ENCODE measurements at regions not wholly inside any gene's neighbourhood (a gene's known extent, or its start where the extent isn't known, plus 50 kb on each side); places are given as distances from the start of the nearest gene placed in this dataset.
"Not testable (repeated sequence)": the region's sequence is repeated elsewhere in the genome, so short reads cannot be mapped to it uniquely, and the experiment has no call there.

DNA sequence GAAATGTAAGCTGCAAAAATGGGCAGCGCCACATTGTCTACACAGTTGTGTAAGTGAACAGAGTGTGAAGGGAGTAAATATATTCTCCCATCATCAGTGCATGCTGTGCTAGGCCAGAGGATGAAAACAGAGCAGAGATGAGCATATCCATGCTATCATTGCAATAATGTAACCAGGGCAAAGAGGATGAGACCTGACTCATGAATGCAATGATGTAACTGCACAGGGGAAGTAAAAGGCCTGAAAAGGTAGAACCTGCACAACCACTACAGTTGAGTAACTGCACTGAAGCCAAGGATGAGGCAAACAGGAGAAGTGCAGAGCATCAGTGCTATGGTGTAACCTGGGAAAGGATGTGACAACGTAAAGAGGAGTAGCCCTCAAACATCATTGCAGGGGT lies 220.4 kb upstream of the FAM47C start:
- no peak overlapping the region for H3K4me3 Mint-ChIP-seq
- no peaks in the 10 kb centered on the region for H3K36me3 Mint-ChIP-seq
- no peaks in the 10 kb centered on the region for H3K4me1 Mint-ChIP-seq
- POLR2A ChIA-PET, result no interaction called here
- H3K27ac Mint-ChIP-seq, result no peak overlapping the region
- DNase-seq, result no peak
- H3K9me3 Mint-ChIP-seq, result no peaks in the 10 kb centered on the region
- H3K27me3 Mint-ChIP-seq, result no peaks in the 10 kb centered on the region
- no peak for ATAC-seq

DNA sequence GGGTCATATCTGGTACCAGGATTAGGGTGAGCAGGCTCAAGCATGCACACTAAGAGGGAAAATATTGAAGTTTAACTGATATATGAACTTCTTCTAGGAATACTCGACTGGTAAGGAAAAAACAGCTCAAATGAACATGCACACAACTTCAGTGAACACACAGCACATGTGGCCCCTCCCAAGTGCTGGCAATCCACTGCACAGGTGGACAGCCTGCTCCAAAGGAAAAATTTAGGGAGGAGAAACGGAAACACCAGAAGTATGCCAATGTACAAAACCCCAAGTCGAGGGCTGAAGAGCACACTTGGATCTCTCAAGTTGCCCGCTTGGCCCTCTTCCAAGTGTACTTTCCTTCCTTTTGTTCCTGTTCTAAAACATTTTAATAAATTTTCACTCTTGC lies 205.0 kb upstream of the FAM47C start:
- H3K27me3 Mint-ChIP-seq, result no peaks in the 10 kb centered on the region
- POLR2A ChIA-PET, result no interaction called here
- H3K27ac Mint-ChIP-seq, result no peak overlapping the region
- no peaks in the 10 kb centered on the region for H3K4me1 Mint-ChIP-seq
- peaks cover 0 to 3% (median 0%) of the 10 kb centered on the region in 9 donors for H3K9me3 Mint-ChIP-seq
- H3K36me3 Mint-ChIP-seq, result no peaks in the 10 kb centered on the region
- no peak for DNase-seq
- no peak overlapping the region for H3K4me3 Mint-ChIP-seq
- ATAC-seq, result no peak

DNA sequence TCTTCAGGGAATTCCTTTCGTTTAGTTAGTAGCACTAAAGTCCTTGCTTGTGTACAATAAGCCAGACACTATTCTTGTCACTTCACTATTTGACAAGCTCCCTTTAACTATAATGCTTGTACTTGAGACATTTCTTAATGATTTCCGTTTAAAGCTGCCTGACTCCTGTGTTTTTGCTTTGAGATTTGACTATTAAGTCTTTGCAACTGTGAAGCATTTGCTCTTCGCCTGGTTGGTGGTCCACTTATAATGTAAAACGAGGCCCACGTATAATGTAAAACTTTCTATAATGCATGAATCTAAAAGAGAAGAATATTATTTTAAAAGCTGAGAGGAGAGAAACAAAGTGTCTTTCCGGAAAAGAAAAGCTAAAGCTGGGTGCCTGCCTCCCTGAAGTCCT lies 204.1 kb upstream of the FAM47C start:
- H3K9me3 Mint-ChIP-seq, result peaks cover 0 to 3% (median 0%) of the 10 kb centered on the region in 9 donors
- DNase-seq (no peak), ATAC-seq (no peak)
- no peaks in the 10 kb centered on the region for H3K27me3 Mint-ChIP-seq
- no peaks in the 10 kb centered on the region for H3K4me1 Mint-ChIP-seq
- no peak overlapping the region for H3K27ac Mint-ChIP-seq
- POLR2A ChIA-PET, result no interaction called here
- no peak overlapping the region for H3K4me3 Mint-ChIP-seq
- no peaks in the 10 kb centered on the region for H3K36me3 Mint-ChIP-seq

DNA sequence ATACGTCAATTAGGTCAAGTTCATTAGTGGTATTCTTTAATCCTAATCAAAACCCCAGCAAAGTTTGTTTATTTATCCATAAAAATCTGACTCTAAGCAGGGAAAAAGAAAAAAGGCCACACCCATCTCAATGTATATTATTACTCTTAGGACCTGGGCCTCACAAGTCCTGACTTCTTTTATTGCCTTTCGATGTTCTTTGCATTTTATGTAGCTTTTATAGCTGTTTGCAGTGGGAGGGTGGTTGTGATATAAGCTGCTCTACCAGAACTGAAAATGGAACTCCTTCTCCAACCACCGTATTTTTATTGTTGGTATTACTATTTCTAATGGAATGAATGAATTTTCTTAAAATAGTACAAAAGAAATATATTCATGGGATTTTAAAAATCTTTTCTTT lies 163.3 kb upstream of the FAM47C start:
- peaks cover 0 to 2% (median 0%) of the 10 kb centered on the region in 9 donors for H3K9me3 Mint-ChIP-seq
- POLR2A ChIA-PET, result no interaction called here
- H3K36me3 Mint-ChIP-seq, result no peaks in the 10 kb centered on the region
- no peaks in the 10 kb centered on the region for H3K27me3 Mint-ChIP-seq
- no peak overlapping the region for H3K4me3 Mint-ChIP-seq
- ATAC-seq (no peak), DNase-seq (no peak)
- H3K27ac Mint-ChIP-seq, result no peak overlapping the region
- no peaks in the 10 kb centered on the region for H3K4me1 Mint-ChIP-seq

DNA sequence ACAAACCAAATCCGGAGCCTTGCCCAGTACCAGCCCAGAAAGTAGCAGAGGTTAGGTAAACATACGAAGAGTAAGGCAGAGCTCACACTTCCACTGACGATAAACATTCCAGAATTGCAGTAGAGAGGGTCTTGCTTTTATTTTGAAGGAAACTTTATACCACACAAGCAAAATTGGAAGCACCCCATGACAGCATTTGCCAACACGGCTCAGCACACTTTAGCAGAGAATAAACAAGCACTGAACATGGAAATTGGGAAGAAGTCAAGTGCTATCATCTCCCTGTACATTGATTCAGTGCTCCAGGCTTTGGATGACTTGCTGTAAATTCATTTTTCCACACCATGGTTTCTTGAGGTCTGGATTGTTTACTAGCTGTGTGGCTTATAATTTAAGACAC lies 160.7 kb upstream of the FAM47C start:
- no peak for DNase-seq

DNA sequence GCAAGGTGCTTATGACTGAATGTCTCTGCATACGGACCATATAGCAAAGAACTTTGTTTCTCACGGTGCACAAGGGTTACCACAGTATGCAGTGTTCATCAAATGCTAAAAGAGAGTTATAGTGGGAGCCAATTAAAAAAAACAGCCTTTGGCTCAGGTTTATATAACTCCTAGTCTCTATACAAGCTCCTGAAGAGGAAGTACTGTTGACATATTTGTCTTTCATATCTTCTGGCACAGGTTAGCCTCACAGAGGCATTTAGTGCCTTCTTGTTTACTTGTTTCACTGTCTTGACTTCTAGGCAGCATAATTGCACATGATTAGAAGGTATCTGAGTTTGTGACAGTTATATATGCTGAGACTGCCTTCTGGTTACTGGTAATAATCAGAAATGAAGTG lies 158.8 kb upstream of the FAM47C start:
- Mint-ChIP-seq H3K4me3 (no peak overlapping the region), H3K9me3 (peaks cover 0 to 2% (median 0%) of the 10 kb centered on the region in 9 donors), H3K27me3 (no peaks in the 10 kb centered on the region), H3K27ac (no peak overlapping the region), H3K4me1 (no peaks in the 10 kb centered on the region), H3K36me3 (no peaks in the 10 kb centered on the region)
- no peak for DNase-seq
- POLR2A ChIA-PET, result no interaction called here
- ATAC-seq, result no peak

More for the DNA sequence above, 160.7 kb upstream of the FAM47C start:
- Mint-ChIP-seq H3K4me3 (no peak overlapping the region), H3K36me3 (no peaks in the 10 kb centered on the region), H3K27me3 (no peaks in the 10 kb centered on the region), H3K4me1 (no peaks in the 10 kb centered on the region), H3K27ac (no peak overlapping the region), H3K9me3 (peaks cover 0 to 2% (median 0%) of the 10 kb centered on the region in 9 donors)
- ATAC-seq, result no peak
- POLR2A ChIA-PET, result no interaction called here

DNA sequence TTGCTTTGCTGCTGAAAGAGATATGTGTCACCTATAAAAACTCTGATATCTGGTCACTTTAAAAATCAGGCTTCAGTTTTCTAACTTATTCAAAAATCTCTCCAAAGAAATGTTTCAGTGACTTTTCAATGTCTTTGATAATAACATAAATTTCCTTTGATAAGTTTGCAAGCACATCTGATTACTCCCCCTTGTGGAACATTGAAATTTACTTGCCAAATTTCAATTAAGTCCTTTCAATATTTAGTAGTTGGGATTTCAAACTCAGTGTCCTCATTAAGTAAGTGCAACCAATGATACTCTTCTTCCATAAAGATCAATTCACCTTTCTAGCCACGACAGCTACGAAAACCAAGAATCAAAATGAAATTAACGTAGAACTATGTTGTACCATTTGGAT lies 151.3 kb upstream of the FAM47C start:
- no peak for ATAC-seq
- Mint-ChIP-seq H3K4me3 (no peak overlapping the region), H3K4me1 (no peaks in the 10 kb centered on the region), H3K27me3 (peaks cover 0 to 3% (median 1%) of the 10 kb centered on the region in 5 donors), H3K9me3 (no peaks in the 10 kb centered on the region), H3K36me3 (no peaks in the 10 kb centered on the region), H3K27ac (no peak overlapping the region)
- DNase-seq, result no peak
- POLR2A ChIA-PET, result no interaction called here

DNA sequence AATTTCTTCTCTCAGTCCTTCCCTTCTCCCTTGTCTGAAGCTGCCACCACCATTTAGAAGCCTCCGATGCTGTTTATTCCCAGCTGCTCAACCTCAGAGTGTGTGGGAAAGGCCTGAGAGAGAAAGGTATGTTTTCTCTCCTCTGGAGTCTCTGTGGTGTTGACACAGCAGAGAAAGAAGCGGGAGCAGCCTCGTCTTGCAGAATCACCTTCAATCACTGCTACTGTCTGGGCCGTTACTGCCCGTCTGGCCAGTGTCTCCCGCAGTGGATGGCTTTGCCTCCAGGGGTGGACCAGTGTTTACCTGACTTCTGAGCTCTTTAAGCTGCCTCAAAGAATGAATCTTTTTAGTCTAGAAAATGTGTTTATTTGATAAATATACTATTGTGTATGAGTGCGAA lies 148.9 kb upstream of the FAM47C start:
- Mint-ChIP-seq H3K4me3 (no peak overlapping the region), H3K4me1 (no peaks in the 10 kb centered on the region), H3K9me3 (no peaks in the 10 kb centered on the region), H3K36me3 (no peaks in the 10 kb centered on the region), H3K27ac (no peak overlapping the region), H3K27me3 (peaks cover 0 to 3% (median 3%) of the 10 kb centered on the region in 5 donors)
- POLR2A ChIA-PET, result no interaction called here
- ATAC-seq, result no peak
- DNase-seq, result no peak

DNA sequence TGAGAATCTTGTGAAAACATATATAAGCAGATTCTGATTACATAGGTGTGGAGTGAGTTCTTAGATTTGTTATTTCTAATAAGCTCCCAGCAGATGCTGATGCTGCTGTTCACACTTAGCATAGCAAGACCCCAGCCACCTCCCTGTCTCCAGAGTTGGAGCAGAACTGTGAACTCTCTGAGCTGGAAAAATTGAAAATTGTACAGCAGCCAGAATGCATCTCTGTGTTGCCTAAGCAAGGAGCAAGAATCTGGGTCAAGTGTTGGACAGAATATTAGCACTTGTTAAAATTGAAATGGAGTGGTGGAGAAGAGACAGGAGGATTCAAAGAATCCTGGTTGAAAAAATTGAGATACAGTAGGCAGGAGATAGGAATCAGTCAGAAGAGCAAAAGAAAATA lies 146.6 kb upstream of the FAM47C start:
- Mint-ChIP-seq H3K4me3 (no peak overlapping the region), H3K27ac (no peak overlapping the region), H3K27me3 (peaks cover 0 to 3% (median 3%) of the 10 kb centered on the region in 5 donors), H3K4me1 (no peaks in the 10 kb centered on the region), H3K9me3 (no peaks in the 10 kb centered on the region), H3K36me3 (no peaks in the 10 kb centered on the region)
- POLR2A ChIA-PET, result no interaction called here
- no peak for DNase-seq
- ATAC-seq, result no peak

DNA sequence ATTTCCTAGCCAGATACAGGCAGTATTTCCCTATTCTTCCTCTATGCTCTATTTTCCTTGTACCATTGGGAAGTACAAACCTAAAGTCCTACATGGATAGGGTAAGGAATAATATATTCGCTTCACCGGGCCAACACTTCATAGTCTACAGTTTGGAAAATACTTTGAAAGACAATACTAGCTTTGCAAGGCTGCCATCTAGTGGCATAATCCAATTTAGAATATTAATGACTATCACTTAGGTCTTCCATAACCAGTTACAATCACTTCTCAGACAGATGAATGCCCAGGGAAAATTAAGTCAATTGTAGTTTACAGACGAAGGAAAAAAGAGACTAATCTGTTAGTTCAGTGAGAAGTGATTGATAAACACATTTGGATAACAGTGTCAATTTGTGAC lies 141.0 kb upstream of the FAM47C start:
- peak in 1 of 10 donors; percentile 1 for DNase-seq
- no peaks in the 10 kb centered on the region for H3K9me3 Mint-ChIP-seq
- POLR2A ChIA-PET, result no interaction called here
- no peak overlapping the region for H3K27ac Mint-ChIP-seq
- no peaks in the 10 kb centered on the region for H3K4me1 Mint-ChIP-seq
- no peaks in the 10 kb centered on the region for H3K36me3 Mint-ChIP-seq
- no peak overlapping the region for H3K4me3 Mint-ChIP-seq
- no peak for ATAC-seq
- H3K27me3 Mint-ChIP-seq, result peaks cover 0 to 9% (median 6%) of the 10 kb centered on the region in 5 donors

DNA sequence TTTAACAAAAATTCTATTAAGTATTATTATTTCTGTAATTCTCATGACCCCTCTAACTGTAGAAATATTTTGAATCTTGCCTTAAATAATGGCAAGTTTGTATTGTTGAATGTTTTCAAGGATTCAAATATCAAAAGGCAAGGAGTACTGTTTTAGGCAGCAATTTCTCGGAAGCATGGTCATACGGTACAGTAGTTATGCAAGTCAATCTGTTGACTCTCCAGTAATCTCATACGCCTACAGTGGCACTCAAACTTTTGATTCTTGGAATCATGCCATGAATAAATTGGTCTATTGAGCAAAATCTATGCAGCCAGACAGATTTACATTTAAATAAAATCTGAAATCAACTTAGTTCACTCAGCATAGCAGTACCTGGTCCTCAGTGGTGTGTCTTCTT lies 139.6 kb upstream of the FAM47C start:
- DNase-seq, result no peak
- ATAC-seq, result no peak
- H3K36me3 Mint-ChIP-seq, result no peaks in the 10 kb centered on the region
- no peak overlapping the region for H3K4me3 Mint-ChIP-seq
- peaks cover 0 to 2% (median 0%) of the 10 kb centered on the region in 9 donors for H3K9me3 Mint-ChIP-seq
- H3K27me3 Mint-ChIP-seq, result peaks cover 0 to 9% (median 5%) of the 10 kb centered on the region in 5 donors
- no peaks in the 10 kb centered on the region for H3K4me1 Mint-ChIP-seq
- H3K27ac Mint-ChIP-seq, result no peak overlapping the region
- POLR2A ChIA-PET, result no interaction called here

DNA sequence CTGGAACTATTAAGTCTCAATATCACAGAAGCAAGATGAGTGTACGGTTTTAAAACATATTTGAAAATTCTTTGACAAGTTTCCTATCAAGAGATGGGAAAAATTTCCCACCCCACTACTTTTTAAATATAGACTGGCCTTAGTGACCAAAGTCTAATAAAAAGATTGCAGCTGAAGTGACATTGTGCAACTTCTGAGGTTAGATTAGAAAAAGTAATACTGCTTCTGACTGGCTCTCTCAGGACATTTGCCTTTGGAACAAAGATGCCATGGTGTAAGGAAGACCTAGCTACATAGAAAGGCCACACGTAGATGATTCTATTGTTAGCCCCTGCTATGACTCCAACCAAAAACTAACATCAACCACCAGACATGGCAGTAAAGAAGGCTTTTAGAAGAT lies 138.7 kb upstream of the FAM47C start:
- Mint-ChIP-seq H3K27me3 (peaks cover 0 to 9% (median 5%) of the 10 kb centered on the region in 5 donors), H3K36me3 (no peaks in the 10 kb centered on the region), H3K4me3 (no peak overlapping the region), H3K27ac (no peak overlapping the region), H3K4me1 (no peaks in the 10 kb centered on the region), H3K9me3 (peaks cover 0 to 2% (median 0%) of the 10 kb centered on the region in 9 donors)
- no peak for DNase-seq
- no peak for ATAC-seq
- POLR2A ChIA-PET, result no interaction called here

DNA sequence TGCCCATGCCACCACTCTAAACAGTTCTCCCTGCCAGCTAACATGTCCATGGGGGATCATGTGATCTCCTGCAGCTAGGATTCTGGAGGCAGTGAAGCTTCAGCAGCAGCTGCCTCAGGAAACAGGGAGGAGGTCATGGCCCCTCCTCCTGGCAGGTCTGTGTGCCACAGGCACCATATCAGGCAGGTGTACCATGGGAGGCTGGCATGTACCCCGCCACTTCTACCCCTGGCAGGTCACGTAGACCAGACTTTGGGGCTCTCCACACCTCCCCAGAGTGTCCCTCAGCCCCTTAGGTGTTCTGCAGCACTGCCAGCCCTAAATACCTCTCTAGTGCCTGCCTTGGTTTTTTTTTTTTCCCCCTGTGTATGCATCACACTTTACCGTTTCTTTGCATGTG lies 110.5 kb upstream of the FAM47C start:
- ATAC-seq (no peak), DNase-seq (no peak)
- Mint-ChIP-seq H3K27me3 (peaks cover 0 to 1% (median 0%) of the 10 kb centered on the region in 5 donors), H3K36me3 (no peaks in the 10 kb centered on the region), H3K27ac (no peak overlapping the region), H3K4me1 (no peaks in the 10 kb centered on the region), H3K9me3 (no peaks in the 10 kb centered on the region), H3K4me3 (no peak overlapping the region)
- POLR2A ChIA-PET, result no interaction called here

DNA sequence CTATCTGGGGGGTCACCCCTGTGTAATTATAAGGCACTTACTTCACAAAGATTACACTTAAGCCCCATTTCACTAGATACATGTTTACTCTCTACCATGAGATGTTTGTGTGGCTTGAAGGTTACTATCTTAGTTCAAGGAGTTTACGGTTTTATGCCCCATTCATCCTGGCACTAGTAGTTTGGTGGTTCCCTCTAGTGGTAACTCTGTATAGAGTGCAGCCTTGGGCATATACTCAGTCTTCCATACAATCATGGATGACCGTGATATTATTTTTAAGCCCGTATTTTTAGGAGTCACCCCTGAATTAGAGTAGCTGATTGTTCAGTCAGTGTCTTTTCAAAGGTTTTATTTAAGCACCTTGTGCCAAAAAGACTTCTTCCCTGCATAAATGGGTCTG lies 109.9 kb upstream of the FAM47C start:
- no peaks in the 10 kb centered on the region for H3K9me3 Mint-ChIP-seq
- H3K36me3 Mint-ChIP-seq, result no peaks in the 10 kb centered on the region
- POLR2A ChIA-PET, result no interaction called here
- DNase-seq (no peak), ATAC-seq (no peak)
- peaks cover 0 to 1% (median 0%) of the 10 kb centered on the region in 5 donors for H3K27me3 Mint-ChIP-seq
- H3K27ac Mint-ChIP-seq, result no peak overlapping the region
- no peak overlapping the region for H3K4me3 Mint-ChIP-seq
- no peaks in the 10 kb centered on the region for H3K4me1 Mint-ChIP-seq

DNA sequence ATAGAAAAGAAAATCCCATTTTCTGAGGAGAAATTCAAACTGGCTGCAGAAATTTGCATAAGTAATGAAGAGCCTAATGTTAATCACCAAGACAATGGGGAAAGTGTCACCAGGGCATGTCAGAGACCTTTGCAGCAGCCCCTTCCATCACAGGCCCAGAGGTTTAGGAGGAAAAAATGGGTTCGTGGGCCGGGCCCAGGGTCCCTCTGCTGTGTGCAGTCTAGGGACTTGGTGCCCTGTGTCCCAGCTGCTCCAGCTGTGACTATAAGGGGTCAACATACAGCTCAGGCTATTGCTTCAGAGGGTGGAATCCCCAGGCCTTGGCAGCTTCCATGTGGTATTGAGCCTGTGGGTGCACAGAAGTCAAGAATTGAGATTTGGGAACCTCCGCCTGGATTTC lies 103.6 kb upstream of the FAM47C start:
- H3K27ac Mint-ChIP-seq, H3K36me3 Mint-ChIP-seq, ATAC-seq, H3K9me3 Mint-ChIP-seq, POLR2A ChIA-PET, H3K27me3 Mint-ChIP-seq, H3K4me1 Mint-ChIP-seq, H3K4me3 Mint-ChIP-seq, DNase-seq: not testable (repeated sequence)
